DMS53 treated with DMSO at 0.1 percent for 48 hours (cell line): ENCODE measurements at regions not wholly inside any gene's neighbourhood (a gene's known extent, or its start where the extent isn't known, plus 50 kb on each side); places are given as distances from the start of the nearest gene placed in this dataset.

Experiments
- DNase-seq: peaks from one replicate; lab custom pipeline; 2025; ENCODE audit not compliant: unreplicated experiment; lab: John Stamatoyannopoulos, UW

- no peak for DNase-seq
Measured at GRCh38 chr10:123519861-123520260, 146.3 kb upstream of the GPR26 start.

GRCh38 chr10:123521076-123521475 lies 145.1 kb upstream of the GPR26 start:
- no peak for DNase-seq

DNA sequence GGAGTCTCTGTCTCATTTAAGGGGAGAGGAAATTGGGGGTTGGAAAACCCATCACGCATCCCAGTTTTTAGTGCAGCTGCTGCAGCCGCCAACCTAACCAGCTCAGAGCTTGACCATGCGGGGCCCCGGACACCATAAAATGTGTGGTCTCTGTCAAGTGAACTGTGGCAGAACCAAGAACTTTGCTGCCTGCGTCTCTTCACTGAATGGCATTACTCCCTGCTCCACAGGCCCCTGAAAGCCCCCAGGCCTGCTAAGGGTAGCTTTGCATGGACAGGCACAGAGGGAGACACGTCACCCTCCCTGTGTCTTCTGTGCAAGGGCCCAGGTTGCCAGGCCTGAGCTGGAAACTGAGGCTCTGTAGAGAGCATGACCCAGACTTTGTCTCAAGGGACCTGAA lies 144.6 kb upstream of the GPR26 start:
- DNase-seq = no peak

DNA sequence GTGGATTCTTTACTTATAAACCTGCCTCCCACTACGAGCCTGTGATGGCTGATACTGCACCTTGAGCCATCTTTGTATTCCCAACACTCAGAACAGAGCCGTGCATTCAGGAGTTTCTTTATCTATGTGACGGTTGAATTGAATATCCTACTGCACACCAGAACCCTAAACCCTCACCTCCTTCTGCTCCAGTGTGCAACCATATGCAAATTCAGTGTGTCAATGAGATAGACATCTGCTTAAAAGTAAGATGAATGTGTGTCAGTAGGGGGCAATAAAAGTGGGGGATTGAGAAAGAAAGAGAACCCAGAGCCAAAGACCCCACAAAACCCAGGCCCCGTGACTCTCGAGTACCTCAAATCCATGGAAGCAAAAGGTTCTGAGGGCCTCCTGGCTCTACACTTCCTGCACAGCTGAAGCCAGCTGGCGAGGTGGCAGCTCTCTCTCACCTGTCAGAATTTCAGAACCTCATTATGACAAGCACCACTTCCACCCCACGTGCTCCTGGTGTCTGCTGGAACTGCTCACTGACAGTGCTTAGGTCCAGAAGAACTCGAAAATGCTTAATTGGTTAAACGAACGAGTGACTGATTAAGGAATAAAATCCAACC lies 143.3 kb upstream of the GPR26 start:
- no peak for DNase-seq

DNA sequence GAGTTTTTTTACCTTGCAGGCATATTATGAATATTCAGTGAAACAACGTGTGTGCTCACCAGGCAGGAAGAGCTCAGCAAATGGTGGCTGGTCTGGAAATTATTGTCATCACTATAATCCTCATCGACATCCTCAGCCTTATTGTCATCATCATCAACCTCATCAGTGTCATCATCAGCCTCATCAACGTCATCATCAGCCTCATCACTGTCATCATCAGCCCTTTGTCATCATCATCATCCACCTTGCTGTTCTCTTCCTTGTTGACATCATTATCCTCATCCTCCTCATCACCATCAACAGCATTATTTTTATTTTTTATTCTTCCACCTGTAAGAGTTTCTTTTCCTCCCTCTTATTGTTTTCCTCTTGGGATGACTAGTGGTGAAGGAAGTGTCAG lies 142.3 kb upstream of the GPR26 start:
- no peak for DNase-seq

GRCh38 chr10:123526356-123527064 lies 139.6 kb upstream of the GPR26 start:
- DNase-seq = no peak

DNA sequence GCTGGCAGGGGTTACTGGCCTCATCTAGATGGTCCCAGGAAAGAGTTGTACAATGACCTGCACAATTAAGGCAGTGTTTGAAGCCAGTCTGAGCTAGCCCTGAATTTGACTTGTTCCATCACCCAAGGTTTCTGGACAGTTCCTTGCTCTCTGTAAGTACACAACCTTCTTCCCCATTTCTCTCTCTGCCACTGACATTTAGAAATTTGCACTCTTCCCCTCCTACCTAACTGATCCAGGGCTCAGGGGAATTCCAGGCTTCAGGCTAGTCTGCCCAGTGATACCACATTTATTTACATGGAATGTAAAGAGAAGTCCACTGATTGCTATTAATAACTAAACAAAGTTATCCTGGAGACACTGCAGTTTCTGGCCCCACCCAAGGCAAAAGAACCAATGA lies 139.0 kb upstream of the GPR26 start:
- DNase-seq = no peak

- no peak for DNase-seq
Measured at GRCh38 chr10:123529146-123529760, 136.9 kb upstream of the GPR26 start.

GRCh38 chr10:123530166-123530870 lies 135.8 kb upstream of the GPR26 start:
- no peak for DNase-seq

DNA sequence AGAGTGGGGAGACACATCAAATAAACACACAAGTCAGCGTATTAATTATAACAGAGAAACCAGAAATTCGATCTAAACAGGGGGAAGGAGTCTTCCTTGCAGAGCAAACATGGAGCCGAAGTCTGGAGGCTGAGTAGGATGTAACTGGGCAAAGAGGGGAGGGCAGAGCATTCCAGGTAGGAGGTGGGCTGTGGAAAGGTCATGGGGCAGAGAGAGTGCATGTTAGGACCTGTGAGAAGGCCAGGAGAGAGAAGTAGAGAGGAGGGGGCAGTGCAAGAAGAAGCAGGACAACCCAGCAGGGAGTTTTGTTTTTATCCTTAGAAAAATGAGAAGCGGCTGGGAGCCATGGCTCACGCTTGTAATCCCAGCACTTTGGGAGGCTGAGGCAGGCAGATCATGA lies 130.8 kb upstream of the GPR26 start:
- no peak for DNase-seq

DNA sequence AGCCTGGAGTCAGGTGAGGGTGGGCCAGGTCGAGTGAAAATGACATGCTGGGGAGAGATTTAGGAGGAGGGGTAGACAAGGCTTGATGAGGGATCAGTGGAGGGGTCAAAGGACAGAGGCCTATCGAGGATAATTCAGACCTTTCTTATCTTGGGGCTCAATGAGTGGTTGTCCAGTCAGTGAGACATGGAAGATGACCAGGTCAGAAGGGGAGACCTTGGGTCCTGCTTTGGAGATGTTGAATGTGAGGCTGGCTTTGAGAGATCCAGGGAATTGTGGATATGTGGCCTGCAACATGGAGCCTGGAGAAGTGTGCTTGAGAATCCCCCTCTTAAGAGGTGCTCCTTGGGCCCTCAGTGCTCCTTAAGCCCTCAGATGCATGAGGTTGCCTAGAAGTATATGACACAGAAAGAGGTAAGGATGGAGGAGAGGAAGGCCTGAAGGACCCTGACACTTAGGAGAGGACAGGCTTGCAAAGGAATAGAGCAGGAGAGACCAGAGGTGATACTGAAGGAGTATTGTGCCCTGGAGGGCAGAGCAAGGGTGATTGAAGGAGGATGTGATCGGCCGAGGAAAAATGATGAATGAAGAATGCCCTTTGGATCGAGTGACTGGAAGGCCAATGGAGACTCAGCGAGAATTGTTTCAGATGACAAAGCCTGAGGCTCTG lies 129.8 kb upstream of the GPR26 start:
- DNase-seq = no peak

DNA sequence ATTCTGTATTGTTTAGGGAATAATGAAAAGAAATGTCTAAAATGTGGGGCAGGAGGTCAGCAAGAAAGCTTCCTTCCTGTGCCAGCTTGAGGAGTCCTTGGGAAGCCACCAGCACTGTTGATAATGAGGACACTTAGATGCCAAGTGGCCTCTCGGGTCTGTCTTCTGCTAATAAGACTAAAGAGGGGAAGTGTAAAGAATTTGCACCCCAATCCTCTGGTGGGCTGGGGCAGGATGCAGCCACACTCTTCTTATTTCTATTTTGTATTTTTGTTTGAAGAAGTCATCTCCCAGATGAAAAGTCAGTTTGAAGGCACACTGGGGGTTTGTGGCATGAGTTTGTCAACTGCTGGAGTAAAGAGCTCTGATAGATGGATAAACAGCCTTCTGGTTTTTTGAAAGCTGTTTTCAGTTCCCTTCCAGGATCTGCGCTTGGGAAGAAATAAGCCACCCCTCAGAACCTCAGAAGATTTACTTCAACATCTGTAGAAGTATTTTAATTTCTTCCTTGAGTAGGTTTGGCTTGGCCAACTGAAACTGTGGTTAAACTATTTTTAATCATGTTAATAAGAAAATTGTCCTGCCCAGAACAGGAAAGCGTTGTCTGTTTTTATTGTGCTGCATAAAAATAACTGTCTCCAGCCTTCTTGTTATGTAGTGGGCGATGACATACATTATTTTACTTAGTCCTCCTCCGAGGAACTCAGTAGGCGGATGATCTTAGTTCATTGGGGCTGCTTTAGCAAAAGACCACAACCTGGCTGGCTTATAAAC lies 128.8 kb upstream of the GPR26 start:
- DNase-seq = no peak

DNA sequence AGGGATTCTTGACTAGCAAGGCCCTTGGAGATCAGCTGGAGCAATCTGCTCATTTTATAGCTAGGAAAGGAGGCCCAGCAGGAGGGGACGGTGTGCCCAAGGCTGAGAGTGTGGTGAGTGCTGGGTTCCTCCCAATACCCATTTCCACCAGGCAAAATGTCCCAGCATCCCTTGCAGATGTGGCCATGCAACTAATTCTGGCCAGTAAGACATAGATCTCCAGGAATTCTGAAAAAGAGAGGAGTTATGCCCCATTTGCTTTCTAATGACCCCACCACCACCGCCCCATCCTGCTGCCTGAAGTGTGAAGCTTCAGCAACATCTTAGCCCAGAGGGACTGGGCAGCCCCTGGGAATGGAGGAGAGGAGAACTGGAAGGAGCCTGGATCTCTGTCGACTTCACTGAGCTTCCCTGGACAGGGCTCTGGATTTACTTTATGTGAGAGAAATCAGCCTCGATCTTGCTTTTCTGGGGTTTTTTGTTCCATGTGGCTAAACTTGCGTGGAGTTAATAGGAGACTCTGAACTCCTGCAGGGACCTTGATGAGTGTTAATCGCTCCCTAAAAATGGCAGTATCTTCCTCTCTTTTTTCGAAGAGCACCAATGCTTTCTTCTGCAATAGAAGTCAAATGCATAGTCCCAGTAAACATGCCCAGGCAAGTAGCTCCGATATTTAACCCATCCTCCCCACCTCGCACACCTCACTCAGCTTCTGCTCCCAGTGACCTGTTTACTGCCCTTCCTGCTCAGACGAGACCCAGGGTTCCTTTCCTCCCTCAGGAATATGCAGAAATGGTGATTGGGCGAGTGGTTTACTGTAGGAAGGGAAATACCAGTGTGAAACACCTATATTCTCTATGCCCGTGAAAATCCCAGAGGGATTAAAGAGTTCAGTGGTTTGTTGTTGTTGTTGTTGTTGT lies 127.5 kb upstream of the GPR26 start:
- no peak for DNase-seq

- no peak for DNase-seq
Measured at GRCh38 chr10:123544986-123545385, 121.2 kb upstream of the GPR26 start.

DNA sequence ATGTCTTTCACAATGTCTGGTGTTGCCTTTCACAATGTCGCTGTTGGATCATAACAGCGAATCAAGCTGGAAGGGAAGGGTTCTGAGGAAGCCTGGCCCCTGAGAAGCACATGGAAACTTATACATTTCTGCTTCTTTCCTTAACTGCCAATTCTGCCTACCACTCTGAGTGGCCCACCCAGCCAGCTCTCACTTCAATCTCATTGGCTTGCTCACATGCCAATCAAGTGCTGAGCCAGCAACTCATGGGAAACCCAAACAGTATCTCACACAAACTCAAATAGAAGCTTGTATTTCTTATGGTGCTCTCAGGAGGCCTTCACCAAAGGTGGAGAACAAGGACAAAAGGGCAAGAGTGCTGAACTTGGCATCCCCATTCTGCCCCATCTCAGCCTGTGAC lies 117.4 kb upstream of the GPR26 start:
- DNase-seq = no peak

DNA sequence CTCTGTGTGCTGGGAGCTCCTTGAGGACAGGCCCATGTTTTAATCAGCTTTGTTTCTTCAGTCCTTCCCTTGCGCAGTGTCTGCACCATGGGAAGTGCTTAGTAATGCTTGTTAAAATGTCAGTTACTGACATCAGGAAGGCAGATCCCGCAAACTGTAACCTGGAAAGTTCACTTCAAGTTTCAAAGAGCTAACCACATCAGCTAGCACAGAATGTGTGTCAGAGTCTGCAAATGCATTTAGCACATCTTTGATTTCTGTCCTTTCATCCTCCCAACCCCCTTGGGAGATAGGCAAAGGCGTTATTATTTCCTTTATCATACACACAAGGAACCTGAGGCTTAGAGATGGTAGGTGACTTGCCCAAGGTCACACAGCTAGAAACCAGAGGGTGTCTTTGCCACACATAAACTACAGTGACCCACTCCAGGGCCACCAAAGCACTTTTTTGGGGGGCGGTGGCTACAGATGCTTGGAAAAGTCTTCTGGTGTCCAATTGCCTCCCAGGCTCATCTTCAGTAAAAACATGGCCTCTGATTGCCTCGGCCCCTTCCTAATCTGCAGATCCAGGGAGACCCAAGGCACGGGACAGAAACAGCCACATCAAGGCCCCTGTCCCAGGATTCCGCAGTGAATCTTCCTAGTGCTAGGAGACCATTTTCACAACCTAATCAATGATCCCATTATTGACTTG lies 116.2 kb upstream of the GPR26 start:
- no peak for DNase-seq

GRCh38 chr10:123550675-123551096 lies 115.5 kb upstream of the GPR26 start:
- DNase-seq = no peak

GRCh38 chr10:123551259-123551658 lies 114.9 kb upstream of the GPR26 start:
- no peak for DNase-seq
